GM21381 (cell line): ENCODE measurements at regions not wholly inside any gene's neighbourhood (a gene's known extent, or its start where the extent isn't known, plus 50 kb on each side); places are given as distances from the start of the nearest gene placed in this dataset.
A peak's percentile ranks its signal among the peaks of the same experiment; 100 is the strongest.

Experiments
- ATAC-seq: cut with Tn5 transposase; IDR thresholded peaks from one replicate; pipeline ENCODE4 v1.9.1; 2021; ENCODE audit warnings: mild to moderate bottlenecking, moderate library complexity; ENCODE audit not compliant: unreplicated experiment

- no peak for ATAC-seq
These were observed 235.5 kb upstream of the IGF1R start for GRCh38 chr15:98412852-98413251.

- no peak for ATAC-seq
These were observed 234.3 kb upstream of the IGF1R start for GRCh38 chr15:98413933-98414546.

GRCh38 chr15:98416222-98416855 is 232.0 kb upstream of the IGF1R start:
- no peak for ATAC-seq

- no peak for ATAC-seq
These were observed 231.0 kb upstream of the IGF1R start for GRCh38 chr15:98417346-98417745.

- ATAC-seq, result no peak
These were observed 230.2 kb upstream of the IGF1R start for GRCh38 chr15:98418122-98418521.

- no peak for ATAC-seq
These were observed 229.1 kb upstream of the IGF1R start for GRCh38 chr15:98419173-98419780.

GRCh38 chr15:98420837-98421236 is 227.5 kb upstream of the IGF1R start:
- no peak for ATAC-seq

- peak; percentile 91 for ATAC-seq
These were observed 226.8 kb upstream of the IGF1R start for GRCh38 chr15:98421419-98422129.

GRCh38 chr15:98422130-98422478 is 226.2 kb upstream of the IGF1R start:
- ATAC-seq, result no peak

GRCh38 chr15:98425173-98425572 is 223.2 kb upstream of the IGF1R start:
- no peak for ATAC-seq

- no peak for ATAC-seq
These were observed 221.0 kb upstream of the IGF1R start for GRCh38 chr15:98427321-98427720.

- ATAC-seq, result peak; percentile 96
These were observed 219.9 kb upstream of the IGF1R start for GRCh38 chr15:98428253-98428989.

- no peak for ATAC-seq
These were observed 217.2 kb upstream of the IGF1R start for GRCh38 chr15:98431171-98431570.

- ATAC-seq, result no peak
These were observed 215.0 kb upstream of the IGF1R start for GRCh38 chr15:98433346-98433745.

GRCh38 chr15:98433856-98434255 is 214.5 kb upstream of the IGF1R start:
- ATAC-seq, result no peak

GRCh38 chr15:98437752-98438151 is 210.6 kb upstream of the IGF1R start:
- ATAC-seq, result no peak

- no peak for ATAC-seq
These were observed 210.0 kb upstream of the IGF1R start for GRCh38 chr15:98438326-98438725.

- no peak for ATAC-seq
These were observed 209.4 kb upstream of the IGF1R start for GRCh38 chr15:98438907-98439306.

- no peak for ATAC-seq
These were observed 208.8 kb upstream of the IGF1R start for GRCh38 chr15:98439523-98439942.

- no peak for ATAC-seq
These were observed 207.4 kb upstream of the IGF1R start for GRCh38 chr15:98440917-98441316.

GRCh38 chr15:98441599-98441998 is 206.7 kb upstream of the IGF1R start:
- ATAC-seq, result no peak
